ENCODE measurements at regions not wholly inside any gene's neighbourhood (a gene's known extent, or its start where the extent isn't known, plus 50 kb on each side); places are given as distances from the start of the nearest gene placed in this dataset.

DNA sequence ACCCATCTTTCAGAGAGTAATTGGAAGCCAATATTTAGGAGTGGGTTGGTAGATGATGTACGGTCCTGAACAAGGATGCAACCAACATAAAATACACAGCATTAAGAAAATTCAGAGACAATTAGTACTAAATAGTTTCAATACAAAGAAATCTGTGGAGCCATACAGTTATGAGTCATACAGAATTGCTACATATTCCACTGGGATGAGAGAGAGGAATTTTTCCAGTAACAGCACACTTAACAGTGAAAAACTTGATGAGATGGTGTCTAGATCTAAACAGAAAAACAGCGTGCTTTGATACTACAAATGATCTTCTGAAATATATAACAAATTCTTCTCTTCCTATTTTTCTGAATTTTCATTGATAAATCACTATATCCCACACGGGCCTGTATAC lies 1999.3 kb upstream of the CDH9 start:
- Mint-ChIP-seq H3K36me3 (ENCODE audit: insufficient read depth) (no peaks in the 10 kb centered on the region), H3K4me1 (no peaks in the 10 kb centered on the region), H3K4me3 (no peak overlapping the region), H3K27ac (ENCODE audit: low read depth) (no peak overlapping the region), H3K27me3 (no peaks in the 10 kb centered on the region), H3K9me3 (peaks cover 6% of the 10 kb centered on the region)
- no peak for DNase-seq (ENCODE audit: low spot score in 2 of 2)
- ATAC-seq (replicated peaks; ENCODE audit: extremely low read depth, poor library complexity, severe bottlenecking) = no peak

DNA sequence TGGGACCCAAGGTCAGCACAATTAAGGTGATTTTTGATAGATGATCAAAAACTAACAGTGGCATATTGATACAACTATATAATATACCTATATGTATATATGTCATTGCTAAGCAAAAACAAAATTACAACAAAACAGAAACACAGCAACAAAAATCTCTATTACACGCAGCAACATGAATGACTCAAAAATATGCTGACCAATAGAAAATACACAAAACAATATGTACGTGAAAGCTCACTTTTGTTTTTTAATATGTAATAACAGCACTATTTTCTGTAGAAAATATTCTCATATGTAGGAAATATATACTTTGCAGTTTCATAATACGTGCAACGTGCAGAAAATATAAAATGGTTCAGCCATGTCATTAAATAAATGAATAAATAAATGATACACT lies 1985.7 kb upstream of the CDH9 start:
- Mint-ChIP-seq H3K9me3 (peaks cover 16% of the 10 kb centered on the region), H3K27me3 (no peaks in the 10 kb centered on the region), H3K4me3 (no peak overlapping the region), H3K36me3 (ENCODE audit: insufficient read depth) (no peaks in the 10 kb centered on the region), H3K4me1 (no peaks in the 10 kb centered on the region), H3K27ac (ENCODE audit: low read depth) (no peak overlapping the region)
- DNase-seq (ENCODE audit: low spot score in 2 of 2) = no peak
- ATAC-seq (replicated peaks; ENCODE audit: extremely low read depth, poor library complexity, severe bottlenecking) = no peak

GRCh38 chr5:29023541-29023940 lies 1985.2 kb upstream of the CDH9 start:
- Mint-ChIP-seq H3K27me3 (no peaks in the 10 kb centered on the region), H3K4me3 (no peak overlapping the region), H3K27ac (ENCODE audit: low read depth) (no peak overlapping the region), H3K36me3 (ENCODE audit: insufficient read depth) (no peaks in the 10 kb centered on the region), H3K9me3 (peaks cover 12% of the 10 kb centered on the region), H3K4me1 (no peaks in the 10 kb centered on the region)
- ATAC-seq (replicated peaks; ENCODE audit: extremely low read depth, poor library complexity, severe bottlenecking) (no peak), DNase-seq (ENCODE audit: low spot score in 2 of 2) (no peak)

DNA sequence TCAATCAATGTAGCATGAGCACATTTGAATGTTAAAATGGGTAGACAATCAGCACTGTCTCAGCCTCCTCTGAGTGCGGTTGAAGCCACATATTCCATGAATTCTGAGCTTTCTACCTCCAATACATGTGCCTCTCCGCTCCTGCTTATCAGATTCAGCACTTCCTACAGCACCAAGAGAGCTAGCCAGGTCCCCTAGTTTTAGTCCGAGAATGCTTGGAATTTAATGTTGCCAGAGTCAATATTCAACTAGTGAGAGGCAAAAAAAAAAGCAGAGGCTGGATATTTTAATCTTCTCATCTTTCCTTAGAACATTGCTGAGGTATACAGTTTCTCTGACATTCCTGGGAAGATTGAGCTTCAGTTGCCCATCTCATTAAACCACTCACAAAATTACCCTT lies 1979.1 kb upstream of the CDH9 start:
- no peaks in the 10 kb centered on the region for H3K4me1 Mint-ChIP-seq
- ATAC-seq (replicated peaks; ENCODE audit: extremely low read depth, poor library complexity, severe bottlenecking) (no peak), DNase-seq (ENCODE audit: low spot score in 2 of 2) (no peak)
- H3K4me3 Mint-ChIP-seq = no peak overlapping the region
- H3K9me3 Mint-ChIP-seq = peaks cover 8% of the 10 kb centered on the region
- H3K27me3 Mint-ChIP-seq = no peaks in the 10 kb centered on the region
- H3K36me3 Mint-ChIP-seq (ENCODE audit: insufficient read depth) = no peaks in the 10 kb centered on the region
- H3K27ac Mint-ChIP-seq (ENCODE audit: low read depth) = no peak overlapping the region

DNA sequence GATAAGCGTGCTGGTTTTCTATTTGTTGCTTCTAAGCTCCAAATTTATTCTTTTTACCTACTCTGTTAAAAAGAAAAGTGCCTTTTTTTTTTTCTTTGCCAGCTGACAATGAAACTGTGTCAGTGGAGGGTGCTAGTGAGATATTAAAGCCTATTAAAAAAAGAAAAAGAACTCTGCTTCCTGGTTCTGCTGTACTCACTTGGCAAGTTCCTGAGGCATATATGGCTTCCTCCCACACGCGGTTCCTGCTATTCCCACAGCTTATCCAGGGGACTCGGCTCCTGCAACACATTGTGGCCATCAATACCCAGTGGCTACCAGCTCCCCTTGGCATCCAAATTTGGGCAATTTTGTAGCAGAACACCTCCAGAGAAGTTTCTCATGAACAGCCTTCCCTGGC lies 1977.7 kb upstream of the CDH9 start:
- Mint-ChIP-seq H3K4me1 (no peaks in the 10 kb centered on the region), H3K36me3 (ENCODE audit: insufficient read depth) (no peaks in the 10 kb centered on the region), H3K27ac (ENCODE audit: low read depth) (no peak overlapping the region), H3K27me3 (no peaks in the 10 kb centered on the region), H3K9me3 (peaks cover 8% of the 10 kb centered on the region), H3K4me3 (no peak overlapping the region)
- ATAC-seq (replicated peaks; ENCODE audit: extremely low read depth, poor library complexity, severe bottlenecking) (no peak), DNase-seq (ENCODE audit: low spot score in 2 of 2) (no peak)

DNA sequence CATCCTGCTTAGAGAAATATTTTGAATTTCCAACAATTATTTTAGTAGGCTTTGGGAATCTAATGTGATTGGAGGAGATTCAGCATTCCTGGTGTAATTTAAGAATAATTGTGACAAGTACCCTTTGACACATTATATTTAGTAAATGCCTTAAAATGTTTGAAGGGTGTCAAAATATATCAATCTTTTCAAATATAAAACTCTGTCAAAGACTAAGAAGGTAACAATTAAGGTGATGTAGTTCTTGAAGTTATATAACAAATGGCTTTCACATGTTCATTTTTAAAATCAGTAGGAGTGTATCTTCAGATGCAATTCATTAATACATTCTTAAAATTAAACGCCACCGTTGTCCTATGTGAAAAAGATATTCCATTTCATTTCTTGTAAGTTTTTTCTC lies 1977.1 kb upstream of the CDH9 start:
- Mint-ChIP-seq H3K4me1 (no peaks in the 10 kb centered on the region), H3K27ac (ENCODE audit: low read depth) (no peak overlapping the region), H3K4me3 (no peak overlapping the region), H3K36me3 (ENCODE audit: insufficient read depth) (no peaks in the 10 kb centered on the region), H3K9me3 (peaks cover 8% of the 10 kb centered on the region), H3K27me3 (no peaks in the 10 kb centered on the region)
- DNase-seq (ENCODE audit: low spot score in 2 of 2) (no peak), ATAC-seq (replicated peaks; ENCODE audit: extremely low read depth, poor library complexity, severe bottlenecking) (no peak)

GRCh38 chr5:29005386-29005785 lies 1967.0 kb upstream of the CDH9 start:
- no peak overlapping the region for H3K4me3 Mint-ChIP-seq
- ATAC-seq (replicated peaks; ENCODE audit: extremely low read depth, poor library complexity, severe bottlenecking) (no peak), DNase-seq (ENCODE audit: low spot score in 2 of 2) (no peak)
- no peaks in the 10 kb centered on the region for H3K36me3 Mint-ChIP-seq (ENCODE audit: insufficient read depth)
- no peaks in the 10 kb centered on the region for H3K27me3 Mint-ChIP-seq
- peaks cover 21% of the 10 kb centered on the region for H3K9me3 Mint-ChIP-seq
- no peaks in the 10 kb centered on the region for H3K4me1 Mint-ChIP-seq
- H3K27ac Mint-ChIP-seq (ENCODE audit: low read depth) = no peak overlapping the region

- H3K27me3 Mint-ChIP-seq = no peaks in the 10 kb centered on the region
- no peaks in the 10 kb centered on the region for H3K4me1 Mint-ChIP-seq
- ATAC-seq (replicated peaks; ENCODE audit: extremely low read depth, poor library complexity, severe bottlenecking) = no peak
- H3K4me3 Mint-ChIP-seq = no peak overlapping the region
- H3K27ac Mint-ChIP-seq (ENCODE audit: low read depth) = no peak overlapping the region
- no peaks in the 10 kb centered on the region for H3K36me3 Mint-ChIP-seq (ENCODE audit: insufficient read depth)
- peaks cover 21% of the 10 kb centered on the region for H3K9me3 Mint-ChIP-seq
- no peak for DNase-seq (ENCODE audit: low spot score in 2 of 2)
These were observed 1964.1 kb upstream of the CDH9 start for GRCh38 chr5:29002481-29002880.

DNA sequence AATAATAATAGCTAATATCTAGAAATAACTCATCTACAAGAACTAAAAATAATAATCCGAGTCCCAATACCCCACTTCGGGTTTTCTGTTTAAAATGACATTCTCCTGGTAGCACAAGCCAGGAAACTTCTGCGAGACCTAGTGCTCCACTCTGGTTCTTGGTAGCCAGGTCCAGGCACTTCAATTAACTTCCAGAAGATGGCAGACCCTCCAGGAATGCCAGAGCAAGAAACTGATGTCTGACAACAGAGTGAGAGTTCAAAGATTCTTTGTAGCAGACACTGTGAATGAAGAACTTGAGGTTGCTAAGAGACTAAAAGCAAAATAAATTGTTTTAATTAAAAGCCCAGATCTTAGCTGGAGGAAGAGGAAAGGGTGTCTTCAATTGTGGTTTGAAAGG lies 1963.3 kb upstream of the CDH9 start:
- Mint-ChIP-seq H3K27ac (ENCODE audit: low read depth) (no peak overlapping the region), H3K9me3 (peaks cover 21% of the 10 kb centered on the region), H3K27me3 (no peaks in the 10 kb centered on the region), H3K36me3 (ENCODE audit: insufficient read depth) (no peaks in the 10 kb centered on the region), H3K4me3 (no peak overlapping the region), H3K4me1 (no peaks in the 10 kb centered on the region)
- ATAC-seq (replicated peaks; ENCODE audit: extremely low read depth, poor library complexity, severe bottlenecking) (no peak), DNase-seq (ENCODE audit: low spot score in 2 of 2) (no peak)

DNA sequence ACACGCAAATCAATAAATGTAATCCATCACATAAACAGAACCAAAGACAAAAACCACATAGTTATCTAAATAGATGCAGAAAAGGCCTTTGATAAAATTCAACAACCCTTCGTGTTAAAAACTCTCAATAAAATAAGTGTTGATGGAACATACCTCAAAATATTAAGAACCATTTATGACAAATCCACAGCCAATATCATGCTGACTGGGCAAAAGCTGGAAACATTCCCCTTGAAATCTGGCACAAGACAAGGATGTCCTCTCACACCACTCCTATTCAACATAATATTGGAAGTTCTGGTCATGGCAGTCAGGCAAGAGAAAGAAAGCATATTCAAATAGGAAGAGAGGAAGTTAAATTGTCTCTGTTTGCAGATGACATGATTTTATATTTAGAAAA lies 1946.3 kb upstream of the CDH9 start:
- no peak overlapping the region for H3K27ac Mint-ChIP-seq (ENCODE audit: low read depth)
- no peak overlapping the region for H3K4me3 Mint-ChIP-seq
- H3K4me1 Mint-ChIP-seq = no peaks in the 10 kb centered on the region
- H3K9me3 Mint-ChIP-seq = peaks cover 17% of the 10 kb centered on the region
- H3K36me3 Mint-ChIP-seq (ENCODE audit: insufficient read depth) = no peaks in the 10 kb centered on the region
- no peaks in the 10 kb centered on the region for H3K27me3 Mint-ChIP-seq
- DNase-seq (ENCODE audit: low spot score in 2 of 2) = no peak
- no peak for ATAC-seq (replicated peaks; ENCODE audit: extremely low read depth, poor library complexity, severe bottlenecking)

DNA sequence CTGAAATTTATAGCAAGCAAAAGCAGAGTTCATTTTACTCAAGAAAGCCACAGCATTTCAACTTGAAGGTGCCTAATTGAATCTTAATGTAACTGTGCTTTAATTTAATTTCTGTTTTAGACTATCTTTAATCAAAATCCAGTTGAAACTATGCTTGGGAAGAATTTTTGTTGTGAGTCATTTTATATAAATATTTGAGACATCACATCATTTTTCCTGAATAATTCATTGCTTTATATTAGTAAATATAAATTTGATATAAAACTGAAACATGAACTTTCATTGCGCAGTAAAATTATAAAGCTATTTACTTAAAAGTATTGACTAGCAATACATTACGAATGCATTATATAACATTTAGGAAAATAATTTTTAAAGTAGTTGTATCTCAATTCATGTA lies 1937.1 kb upstream of the CDH9 start:
- Mint-ChIP-seq H3K9me3 (peaks cover 18% of the 10 kb centered on the region), H3K36me3 (ENCODE audit: insufficient read depth) (no peaks in the 10 kb centered on the region), H3K27me3 (no peaks in the 10 kb centered on the region), H3K4me1 (no peaks in the 10 kb centered on the region), H3K4me3 (no peak overlapping the region), H3K27ac (ENCODE audit: low read depth) (no peak overlapping the region)
- ATAC-seq (replicated peaks; ENCODE audit: extremely low read depth, poor library complexity, severe bottlenecking) = no peak
- no peak for DNase-seq (ENCODE audit: low spot score in 2 of 2)

- no peak overlapping the region for H3K27ac Mint-ChIP-seq (ENCODE audit: low read depth)
- ATAC-seq (replicated peaks; ENCODE audit: extremely low read depth, poor library complexity, severe bottlenecking) (no peak), DNase-seq (ENCODE audit: low spot score in 2 of 2) (no peak)
- no peaks in the 10 kb centered on the region for H3K27me3 Mint-ChIP-seq
- H3K9me3 Mint-ChIP-seq = peaks cover 12% of the 10 kb centered on the region
- no peak overlapping the region for H3K4me3 Mint-ChIP-seq
- H3K36me3 Mint-ChIP-seq (ENCODE audit: insufficient read depth) = no peaks in the 10 kb centered on the region
- no peaks in the 10 kb centered on the region for H3K4me1 Mint-ChIP-seq
These were observed 1929.5 kb upstream of the CDH9 start for GRCh38 chr5:28967848-28968247.

DNA sequence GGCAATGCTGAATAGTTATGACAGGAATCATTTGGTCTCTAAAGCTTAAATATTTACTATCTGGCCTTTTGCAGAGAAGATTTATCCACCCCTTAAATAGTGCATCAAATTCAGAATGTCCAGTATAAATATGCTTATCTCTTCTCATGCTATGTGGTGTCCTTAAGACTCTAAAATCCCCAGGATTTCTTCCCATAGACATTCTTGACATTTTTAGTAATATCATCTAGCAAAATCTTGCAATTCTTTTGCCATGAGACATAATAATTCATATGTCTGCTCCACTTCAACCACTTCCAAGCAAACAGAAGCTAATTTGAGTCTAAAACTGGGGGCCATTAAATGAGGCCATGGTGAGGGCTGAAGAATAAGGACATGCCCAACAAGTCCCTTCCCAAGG lies 1923.4 kb upstream of the CDH9 start:
- H3K9me3 Mint-ChIP-seq = peaks cover 6% of the 10 kb centered on the region
- H3K27ac Mint-ChIP-seq (ENCODE audit: low read depth) = no peak overlapping the region
- H3K4me3 Mint-ChIP-seq = no peak overlapping the region
- no peaks in the 10 kb centered on the region for H3K27me3 Mint-ChIP-seq
- no peaks in the 10 kb centered on the region for H3K4me1 Mint-ChIP-seq
- no peaks in the 10 kb centered on the region for H3K36me3 Mint-ChIP-seq (ENCODE audit: insufficient read depth)
- ATAC-seq (replicated peaks; ENCODE audit: extremely low read depth, poor library complexity, severe bottlenecking) (no peak), DNase-seq (ENCODE audit: low spot score in 2 of 2) (no peak)

DNA sequence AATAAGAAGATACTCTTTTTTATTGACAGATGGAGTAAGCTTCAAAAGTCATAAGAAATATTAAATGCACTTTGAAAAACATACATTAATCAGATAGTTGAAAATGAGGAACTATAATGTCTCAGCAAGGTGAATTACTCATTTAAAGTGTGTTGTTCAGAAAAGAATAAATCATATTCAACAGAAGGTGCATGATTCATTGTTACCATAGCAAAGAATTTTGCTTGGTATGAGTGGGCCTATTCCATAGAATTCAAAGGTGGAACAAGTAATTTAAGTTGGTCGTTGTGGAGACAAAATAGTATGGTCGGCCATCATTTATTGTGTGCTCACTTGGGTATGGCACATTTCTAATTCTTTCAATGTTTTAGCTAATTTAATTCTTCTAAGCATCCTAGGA lies 1920.2 kb upstream of the CDH9 start:
- DNase-seq (ENCODE audit: low spot score in 2 of 2) (no peak), ATAC-seq (replicated peaks; ENCODE audit: extremely low read depth, poor library complexity, severe bottlenecking) (no peak)
- Mint-ChIP-seq H3K4me3 (no peak overlapping the region), H3K9me3 (peaks cover 6% of the 10 kb centered on the region), H3K4me1 (no peaks in the 10 kb centered on the region), H3K27me3 (no peaks in the 10 kb centered on the region), H3K27ac (ENCODE audit: low read depth) (no peak overlapping the region), H3K36me3 (ENCODE audit: insufficient read depth) (no peaks in the 10 kb centered on the region)
